Rectal smooth muscle tissue (tissue), 1 donor: ENCODE measurements at regions not wholly inside any gene's neighbourhood (a gene's known extent, or its start where the extent isn't known, plus 50 kb on each side); places are given as distances from the start of the nearest gene placed in this dataset.

Experiments
- H3K27ac ChIP-seq: one replicate; pipeline ENCODE4 v1.7.0; 2013; ENCODE audit warnings: low read depth, low read length, inconsistent platforms
- H3K27me3 ChIP-seq: one replicate; pipeline ENCODE4 v1.7.0; 2013; ENCODE audit warnings: low read length; ENCODE audit not compliant: control insufficient read depth, insufficient read depth
- H3K36me3 ChIP-seq: one replicate; pipeline ENCODE4 v1.7.0; 2013; ENCODE audit warnings: low read length; ENCODE audit not compliant: control insufficient read depth, insufficient read depth
- H3K4me1 ChIP-seq: one replicate; pipeline ENCODE4 v1.7.0; 2013; ENCODE audit warnings: low read length; ENCODE audit not compliant: control insufficient read depth, insufficient read depth
- H3K4me3 ChIP-seq: one replicate; pipeline ENCODE4 v1.7.0; 2013; ENCODE audit warnings: low read length
- H3K9ac ChIP-seq: one replicate; pipeline ENCODE4 v1.7.0; 2013; ENCODE audit warnings: low read length

DNA sequence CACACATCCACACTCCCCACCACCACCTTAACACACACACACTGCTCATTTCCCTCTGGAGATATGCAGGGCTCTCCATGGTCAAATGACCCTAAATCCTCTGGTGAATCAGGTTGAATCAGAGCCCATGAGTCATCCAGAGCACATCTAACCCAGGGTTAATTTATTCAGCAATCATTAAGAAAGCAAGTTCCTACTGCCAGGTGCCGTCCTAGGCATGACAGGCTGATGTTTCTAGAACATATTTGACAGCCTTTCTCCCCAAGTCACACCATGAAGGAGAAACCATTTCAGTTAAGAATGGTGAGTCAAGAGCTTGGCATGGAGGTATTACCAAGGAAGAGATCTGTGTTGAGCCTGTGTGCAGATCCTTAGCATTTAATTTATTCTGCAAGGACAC lies 194.3 kb upstream of the CAMK1G start:
- H3K9ac ChIP-seq: no peak overlapping the region
- no peaks in the 10 kb centered on the region for H3K36me3 ChIP-seq
- no peak overlapping the region for H3K4me3 ChIP-seq
- H3K27me3 ChIP-seq: no peaks in the 10 kb centered on the region
- H3K4me1 ChIP-seq: no peaks in the 10 kb centered on the region
- no peak overlapping the region for H3K27ac ChIP-seq

DNA sequence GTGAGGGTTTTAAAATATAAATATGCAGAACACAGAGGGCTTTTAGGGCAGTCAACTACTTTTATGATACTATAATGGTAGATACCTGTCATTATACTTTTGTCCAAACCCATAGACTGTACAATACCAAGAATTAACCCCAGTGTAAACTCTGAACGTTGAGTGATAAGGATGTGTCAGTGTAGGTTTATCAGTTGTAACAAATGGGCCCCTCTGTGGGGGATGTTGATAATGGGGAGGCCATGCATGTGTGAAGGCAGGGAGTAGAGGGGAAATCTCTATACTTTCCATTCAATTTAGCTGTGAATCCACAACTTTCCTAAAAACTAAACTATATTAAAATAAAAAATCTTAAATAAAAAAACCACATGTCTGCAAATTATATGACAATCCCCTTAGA lies 193.5 kb upstream of the CAMK1G start:
- H3K27me3 ChIP-seq: no peaks in the 10 kb centered on the region
- no peak overlapping the region for H3K9ac ChIP-seq
- no peak overlapping the region for H3K4me3 ChIP-seq
- no peak overlapping the region for H3K27ac ChIP-seq
- H3K36me3 ChIP-seq: no peaks in the 10 kb centered on the region
- H3K4me1 ChIP-seq: no peaks in the 10 kb centered on the region

- Histone ChIP-seq H3K4me3 (no peak overlapping the region), H3K4me1 (no peaks in the 10 kb centered on the region), H3K36me3 (no peaks in the 10 kb centered on the region), H3K27ac (no peak overlapping the region), H3K9ac (no peak overlapping the region), H3K27me3 (no peaks in the 10 kb centered on the region)
Observed at GRCh38 chr1:209390764-209391163, 192.8 kb upstream of the CAMK1G start.

DNA sequence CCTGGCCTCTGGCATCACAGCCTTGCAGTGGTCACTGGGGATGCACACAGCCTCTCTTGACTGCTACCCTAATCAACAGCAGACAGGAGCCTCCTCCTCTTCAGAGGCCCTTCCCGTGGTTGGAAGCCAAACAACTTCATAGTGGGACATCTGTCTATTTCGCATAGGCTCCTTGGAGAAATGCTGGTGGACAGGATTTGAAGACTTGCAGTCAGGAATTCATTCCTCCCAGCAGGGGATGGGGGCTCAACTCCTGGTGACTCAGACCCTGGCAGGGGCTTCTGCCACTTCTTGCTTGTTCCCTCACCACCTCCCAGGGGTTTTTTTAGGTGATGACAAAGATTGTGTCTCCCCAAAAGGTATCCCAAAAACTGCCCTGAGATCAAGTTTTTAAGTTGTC lies 191.7 kb upstream of the CAMK1G start:
- Histone ChIP-seq H3K4me1 (no peaks in the 10 kb centered on the region), H3K27me3 (no peaks in the 10 kb centered on the region), H3K27ac (no peak overlapping the region), H3K4me3 (no peak overlapping the region), H3K9ac (no peak overlapping the region), H3K36me3 (no peaks in the 10 kb centered on the region)

DNA sequence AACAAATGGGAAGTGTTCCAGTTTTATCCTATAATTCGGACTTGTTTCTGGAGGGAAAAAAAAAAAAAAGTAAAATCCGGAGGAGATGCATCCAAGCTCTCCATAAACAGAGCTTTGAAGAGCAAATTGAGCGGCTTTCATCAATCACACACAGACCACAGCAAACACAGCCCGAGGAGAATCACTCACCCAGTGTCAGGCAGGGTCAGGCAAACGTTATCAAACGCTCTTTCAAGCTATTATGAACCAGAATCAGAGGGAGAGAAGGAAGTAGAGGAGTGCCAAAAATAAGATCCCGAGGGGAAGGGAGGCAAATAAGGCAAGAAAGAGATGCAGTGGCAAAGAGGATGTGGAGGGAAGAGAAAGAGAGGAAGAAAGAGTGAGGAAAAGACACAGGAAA lies 188.3 kb upstream of the CAMK1G start:
- Histone ChIP-seq H3K27ac (no peak overlapping the region), H3K4me1 (peaks cover 7% of the 10 kb centered on the region), H3K27me3 (no peaks in the 10 kb centered on the region), H3K4me3 (no peak overlapping the region), H3K9ac (no peak overlapping the region), H3K36me3 (no peaks in the 10 kb centered on the region)

- Histone ChIP-seq H3K27me3 (no peaks in the 10 kb centered on the region), H3K4me1 (peaks cover 7% of the 10 kb centered on the region), H3K27ac (peak overlapping the region; percentile 31), H3K9ac (no peak overlapping the region), H3K4me3 (no peak overlapping the region), H3K36me3 (no peaks in the 10 kb centered on the region)
Observed at GRCh38 chr1:209397371-209397770, 186.1 kb upstream of the CAMK1G start.

DNA sequence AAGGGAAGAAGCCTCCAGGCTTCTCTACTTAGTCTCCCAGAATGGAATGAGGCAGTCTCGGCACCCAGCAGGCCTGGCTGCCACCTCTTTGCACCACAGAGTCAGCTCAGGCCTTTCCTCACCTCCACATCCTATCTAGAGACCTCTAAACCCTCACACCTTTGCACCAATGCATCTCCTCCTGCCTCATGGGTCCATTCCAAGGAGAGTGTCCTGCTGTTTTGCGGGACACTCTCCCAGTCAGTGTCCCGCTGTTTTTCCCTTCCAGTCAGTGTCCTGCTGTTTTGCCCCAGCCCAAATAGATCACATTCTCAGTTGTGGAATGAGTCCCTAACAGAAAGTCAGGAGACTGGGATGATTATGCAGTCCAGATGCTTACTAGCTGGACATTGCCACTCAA lies 185.6 kb upstream of the CAMK1G start:
- no peak overlapping the region for H3K9ac ChIP-seq
- no peaks in the 10 kb centered on the region for H3K36me3 ChIP-seq
- H3K27ac ChIP-seq: peak overlapping the region; percentile 30
- no peaks in the 10 kb centered on the region for H3K27me3 ChIP-seq
- no peak overlapping the region for H3K4me3 ChIP-seq
- H3K4me1 ChIP-seq: peaks cover 7% of the 10 kb centered on the region

DNA sequence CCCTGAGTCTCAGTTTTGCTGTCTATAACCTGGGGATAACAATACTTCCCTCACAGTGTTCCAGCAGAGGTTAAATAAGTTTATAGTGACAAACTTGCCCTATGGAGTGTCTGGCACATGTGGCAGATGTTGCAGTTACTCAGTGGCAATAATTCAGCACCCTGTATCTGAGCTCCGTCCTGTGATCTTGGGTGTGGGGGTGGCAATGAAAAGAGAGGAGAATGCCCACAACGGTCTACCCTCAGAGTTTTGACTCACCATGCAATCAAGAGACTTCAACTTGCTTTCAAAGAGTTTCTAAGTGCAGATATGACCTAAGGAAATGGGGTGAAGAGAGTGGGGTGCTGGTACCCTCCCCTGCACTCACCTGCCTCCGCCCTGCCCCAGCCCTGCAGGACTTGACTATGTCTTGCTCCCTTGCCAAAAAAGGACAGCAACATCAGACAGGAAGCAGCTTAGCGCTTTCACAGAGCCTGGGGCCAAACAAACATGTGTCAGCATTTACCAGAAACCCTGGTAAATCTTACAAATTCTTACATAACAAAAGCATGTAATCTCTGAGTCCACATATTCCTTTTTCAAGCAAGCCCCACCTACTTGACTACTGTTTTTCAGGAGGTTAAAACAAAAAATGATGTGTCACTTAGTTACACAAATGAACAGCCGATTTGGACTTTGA lies 185.1 kb upstream of the CAMK1G start:
- Histone ChIP-seq H3K27ac (peak overlapping the region; percentile 30), H3K9ac (no peak overlapping the region), H3K36me3 (no peaks in the 10 kb centered on the region), H3K4me3 (no peak overlapping the region), H3K27me3 (no peaks in the 10 kb centered on the region), H3K4me1 (peaks cover 7% of the 10 kb centered on the region)

DNA sequence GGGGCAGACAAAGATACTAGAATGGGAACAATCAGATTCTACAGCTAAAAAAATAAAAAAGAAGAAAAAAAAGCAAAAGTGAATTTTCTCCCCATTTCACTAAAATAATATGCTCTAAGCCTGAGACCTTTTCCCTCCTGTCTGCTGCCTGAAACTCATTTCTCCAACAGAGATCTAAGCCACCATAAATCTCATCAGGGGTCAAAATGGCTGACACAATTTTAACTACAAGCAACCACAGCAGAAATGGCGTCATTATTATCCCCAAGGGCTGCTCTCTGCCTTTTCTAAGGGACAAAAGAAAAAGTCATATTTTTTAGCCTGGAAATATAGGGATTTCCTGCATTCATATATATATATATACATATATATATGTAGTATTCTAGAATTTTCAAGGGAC lies 183.7 kb upstream of the CAMK1G start:
- Histone ChIP-seq H3K36me3 (no peaks in the 10 kb centered on the region), H3K27me3 (no peaks in the 10 kb centered on the region)

GRCh38 chr1:209400351-209401220 lies 182.9 kb upstream of the CAMK1G start:
- H3K36me3 ChIP-seq: no peaks in the 10 kb centered on the region
- H3K4me1 ChIP-seq: peaks cover 7% of the 10 kb centered on the region
- no peak overlapping the region for H3K27ac ChIP-seq
- no peaks in the 10 kb centered on the region for H3K27me3 ChIP-seq
- H3K9ac ChIP-seq: no peak overlapping the region
- H3K4me3 ChIP-seq: no peak overlapping the region

More for the DNA sequence above, 183.7 kb upstream of the CAMK1G start:
- H3K4me1 ChIP-seq: peaks cover 7% of the 10 kb centered on the region
- H3K9ac ChIP-seq: no peak overlapping the region
- no peak overlapping the region for H3K27ac ChIP-seq
- no peak overlapping the region for H3K4me3 ChIP-seq

GRCh38 chr1:209402697-209403096 lies 180.8 kb upstream of the CAMK1G start:
- no peaks in the 10 kb centered on the region for H3K36me3 ChIP-seq
- H3K27me3 ChIP-seq: no peaks in the 10 kb centered on the region
- no peak overlapping the region for H3K4me3 ChIP-seq
- no peak overlapping the region for H3K27ac ChIP-seq
- peaks cover 6% of the 10 kb centered on the region for H3K4me1 ChIP-seq
- no peak overlapping the region for H3K9ac ChIP-seq

- no peak overlapping the region for H3K9ac ChIP-seq
- H3K36me3 ChIP-seq: no peaks in the 10 kb centered on the region
- no peaks in the 10 kb centered on the region for H3K4me1 ChIP-seq
- H3K27me3 ChIP-seq: no peaks in the 10 kb centered on the region
- no peak overlapping the region for H3K27ac ChIP-seq
- H3K4me3 ChIP-seq: no peak overlapping the region
Observed at GRCh38 chr1:209403921-209404320, 179.6 kb upstream of the CAMK1G start.

- Histone ChIP-seq H3K9ac (no peak overlapping the region), H3K4me3 (no peak overlapping the region), H3K27me3 (no peaks in the 10 kb centered on the region), H3K4me1 (no peaks in the 10 kb centered on the region), H3K27ac (no peak overlapping the region), H3K36me3 (no peaks in the 10 kb centered on the region)
Observed at GRCh38 chr1:209404577-209404976, 178.9 kb upstream of the CAMK1G start.
